Mesothelial cell of epicardium (in vitro differentiated cells): ENCODE measurements at regions not wholly inside any gene's neighbourhood (a gene's known extent, or its start where the extent isn't known, plus 50 kb on each side); places are given as distances from the start of the nearest gene placed in this dataset.
"Not testable (repeated sequence)": the region's sequence is repeated elsewhere in the genome, so short reads cannot be mapped to it uniquely, and the experiment has no call there.

Experiments
- DNase-seq, 2 experiments: peaks; one replicate each; pipeline ENCODE4 v3.0.0; 2021; ENCODE audit warnings: low spot score in 2 of 2; ENCODE audit not compliant: unreplicated experiment in 2 of 2
- H3K27ac Mint-ChIP-seq: 2 replicates; pipeline ENCODE4 v1.8.0; 2021; ENCODE audit warnings: mixed read lengths
- H3K27me3 Mint-ChIP-seq: 2 replicates; pipeline ENCODE4 v1.8.0; 2021; ENCODE audit warnings: low read depth, mixed read lengths
- H3K36me3 Mint-ChIP-seq: 2 replicates; pipeline ENCODE4 v1.8.0; 2021; ENCODE audit warnings: mixed read lengths
- H3K4me1 Mint-ChIP-seq: 2 replicates; pipeline ENCODE4 v1.8.0; 2021; ENCODE audit warnings: mixed read lengths
- H3K4me3 Mint-ChIP-seq: 2 replicates; pipeline ENCODE4 v1.8.0; 2021; ENCODE audit warnings: mild to moderate bottlenecking, moderate library complexity, mixed read lengths
- H3K9me3 Mint-ChIP-seq: 2 replicates; pipeline ENCODE4 v1.8.0; 2021; ENCODE audit warnings: mixed read lengths
- CTCF ChIP-seq: fragments of 200-600 bp; sonication (generic); IDR thresholded peaks from one replicate; pipeline ENCODE4 v1.5.0; 2021; ENCODE audit warnings: antibody characterized with exemption; ENCODE audit not compliant: unreplicated experiment

DNA sequence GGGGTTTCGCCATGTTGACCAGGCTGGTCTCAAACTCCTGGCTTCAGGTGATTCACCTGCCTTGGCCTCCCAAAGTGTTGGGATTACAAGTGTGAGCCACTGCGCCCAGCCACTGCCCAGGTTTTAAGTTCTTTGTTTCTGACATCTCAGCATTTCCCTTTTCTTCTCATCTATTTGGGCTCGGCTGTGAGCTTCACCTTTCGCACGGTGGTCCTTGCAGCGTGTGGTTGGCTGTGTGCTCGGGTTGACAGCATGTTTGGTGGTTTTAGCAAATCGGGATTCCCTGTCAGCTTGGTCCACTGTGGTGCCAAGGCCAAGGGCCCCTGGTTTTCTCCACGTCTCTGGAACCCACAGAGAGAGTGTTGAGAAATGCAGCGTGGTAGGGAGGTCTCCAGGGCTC lies 138.8 kb downstream of the DNAJB6 start:
- Mint-ChIP-seq H3K9me3 (peaks cover 28% of the 10 kb centered on the region), H3K27ac (no peak overlapping the region), H3K36me3 (no peaks in the 10 kb centered on the region), H3K27me3 (peaks cover 22% of the 10 kb centered on the region), H3K4me3 (no peak overlapping the region), H3K4me1 (no peaks in the 10 kb centered on the region)
- TF ChIP-seq CTCF = no peak
- DNase-seq = peak in 1 of 2 experiments; percentile 33

DNA sequence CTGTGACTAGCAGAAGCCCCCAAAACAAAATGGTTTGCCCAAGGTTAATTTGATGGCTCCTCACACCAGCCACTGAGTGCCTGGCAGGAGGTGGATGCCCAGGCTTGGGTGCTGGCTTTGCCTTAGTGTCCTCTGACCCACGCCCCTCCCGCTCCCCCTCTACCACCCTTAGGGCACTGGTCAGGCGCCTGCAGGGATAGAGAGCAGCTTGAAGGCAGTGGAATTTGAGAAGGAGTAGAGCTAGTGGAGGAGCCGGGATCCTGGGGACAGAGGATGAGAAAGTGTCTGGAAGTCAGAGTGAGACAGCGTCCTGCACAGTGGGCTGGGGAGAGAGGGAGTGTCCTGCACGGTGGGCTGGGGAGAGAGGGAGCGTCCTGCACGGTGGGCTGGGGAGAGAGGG lies 139.4 kb downstream of the DNAJB6 start:
- H3K27ac Mint-ChIP-seq = no peak overlapping the region
- no peaks in the 10 kb centered on the region for H3K36me3 Mint-ChIP-seq
- no peak for TF ChIP-seq CTCF
- no peaks in the 10 kb centered on the region for H3K4me1 Mint-ChIP-seq
- peak in 1 of 2 experiments; percentile 30 for DNase-seq
- H3K9me3 Mint-ChIP-seq = peaks cover 28% of the 10 kb centered on the region
- H3K4me3 Mint-ChIP-seq = no peak overlapping the region
- H3K27me3 Mint-ChIP-seq = peaks cover 22% of the 10 kb centered on the region

GRCh38 chr7:157476654-157477549 lies 140.1 kb downstream of the DNAJB6 start:
- peaks cover 22% of the 10 kb centered on the region for H3K27me3 Mint-ChIP-seq
- H3K27ac Mint-ChIP-seq = no peak overlapping the region
- no peak overlapping the region for H3K4me3 Mint-ChIP-seq
- H3K9me3 Mint-ChIP-seq = peaks cover 25% of the 10 kb centered on the region
- H3K36me3 Mint-ChIP-seq = no peaks in the 10 kb centered on the region
- H3K4me1 Mint-ChIP-seq = no peaks in the 10 kb centered on the region
- no peak for TF ChIP-seq CTCF
- DNase-seq = peak in 1 of 2 experiments; percentile 30

GRCh38 chr7:157477550-157478212 lies 140.9 kb downstream of the DNAJB6 start:
- Mint-ChIP-seq H3K4me3 (no peak overlapping the region), H3K27ac (no peak overlapping the region), H3K36me3 (no peaks in the 10 kb centered on the region), H3K27me3 (peaks cover 22% of the 10 kb centered on the region), H3K9me3 (peaks cover 21% of the 10 kb centered on the region), H3K4me1 (no peaks in the 10 kb centered on the region)
- peak in 1 of 2 experiments; percentile 31 for DNase-seq
- no peak for TF ChIP-seq CTCF

DNA sequence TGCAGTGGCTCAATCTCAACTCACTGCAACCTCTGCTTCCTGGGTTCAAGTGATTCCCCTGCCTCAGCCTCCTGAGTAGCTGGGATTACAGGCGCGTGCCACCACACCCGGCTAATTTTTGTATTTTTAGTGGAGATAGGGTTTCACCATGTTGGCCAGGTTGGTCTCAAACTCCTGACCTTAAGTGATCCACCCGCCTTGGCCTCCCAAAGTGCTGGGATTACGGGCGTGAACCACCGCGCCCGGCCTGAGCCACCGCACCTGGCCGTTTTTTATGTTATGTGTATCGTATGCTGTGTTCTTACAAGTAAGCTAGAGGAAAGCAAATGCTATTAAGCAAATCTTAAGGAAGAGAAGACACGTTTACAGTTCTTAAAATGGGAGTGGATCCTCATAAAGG lies 141.8 kb downstream of the DNAJB6 start:
- H3K27me3 Mint-ChIP-seq = peaks cover 22% of the 10 kb centered on the region
- not testable (repeated sequence) for H3K27ac Mint-ChIP-seq, H3K36me3 Mint-ChIP-seq

GRCh38 chr7:157479326-157479725 lies 142.5 kb downstream of the DNAJB6 start:
- peak in 1 of 2 experiments; percentile 29 for DNase-seq
- Mint-ChIP-seq H3K4me1 (no peaks in the 10 kb centered on the region), H3K27me3 (peaks cover 22% of the 10 kb centered on the region), H3K4me3 (no peak overlapping the region), H3K27ac (no peak overlapping the region), H3K36me3 (no peaks in the 10 kb centered on the region), H3K9me3 (peaks cover 7% of the 10 kb centered on the region)
- TF ChIP-seq CTCF = no peak

More for the DNA sequence above, 141.8 kb downstream of the DNAJB6 start:
- peaks cover 12% of the 10 kb centered on the region for H3K9me3 Mint-ChIP-seq
- not testable (repeated sequence) for H3K4me1 Mint-ChIP-seq, H3K4me3 Mint-ChIP-seq
- peak in 1 of 2 experiments; percentile 14 for DNase-seq
